HG03280 (cell line): ENCODE measurements at regions not wholly inside any gene's neighbourhood (a gene's known extent, or its start where the extent isn't known, plus 50 kb on each side); places are given as distances from the start of the nearest gene placed in this dataset.

Experiments
- ATAC-seq: cut with Tn5 transposase; IDR thresholded peaks from one replicate; pipeline ENCODE4 v1.9.1; 2021; ENCODE audit warnings: mild to moderate bottlenecking, moderate library complexity; ENCODE audit not compliant: unreplicated experiment

DNA sequence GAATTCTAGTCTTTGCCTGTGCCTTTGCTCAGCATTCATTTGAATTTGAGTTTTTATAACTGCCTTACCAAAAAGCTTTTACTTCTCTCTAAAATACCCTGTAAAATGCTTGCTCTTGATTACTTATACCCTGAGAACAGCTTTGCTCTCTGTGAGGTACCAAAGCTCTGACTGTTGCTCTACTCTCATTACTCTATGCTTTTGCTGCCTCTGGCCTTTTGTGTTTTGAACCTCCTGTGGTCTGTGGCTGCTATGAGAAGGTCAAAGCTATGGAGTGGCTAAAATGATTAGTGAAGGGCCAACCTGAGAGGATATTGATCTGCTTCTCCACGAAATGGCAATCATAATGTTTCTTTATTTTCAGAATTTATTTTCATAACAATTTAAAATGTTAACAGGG, 375.6 kb upstream of the IMPG1 start:
- no peak for ATAC-seq

DNA sequence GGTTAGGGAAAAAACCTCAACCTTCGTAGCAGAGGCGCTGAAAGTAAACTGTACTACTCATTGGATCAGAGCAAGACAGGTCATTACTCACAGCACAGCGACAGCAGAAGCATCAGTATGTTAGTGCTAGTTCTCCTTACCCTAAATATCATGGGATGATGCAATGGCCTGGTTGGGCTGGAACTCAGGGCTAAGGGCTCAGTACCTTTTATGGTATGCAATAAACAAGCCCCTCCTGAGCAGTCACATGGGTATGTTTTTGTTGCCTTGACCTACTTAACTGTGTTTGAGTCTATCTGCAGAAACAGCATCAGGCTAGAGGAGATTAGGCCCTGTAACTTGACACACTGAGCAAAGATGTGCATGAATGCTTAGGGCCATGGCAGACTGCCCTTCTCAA, 369.4 kb upstream of the IMPG1 start:
- ATAC-seq, result no peak

DNA sequence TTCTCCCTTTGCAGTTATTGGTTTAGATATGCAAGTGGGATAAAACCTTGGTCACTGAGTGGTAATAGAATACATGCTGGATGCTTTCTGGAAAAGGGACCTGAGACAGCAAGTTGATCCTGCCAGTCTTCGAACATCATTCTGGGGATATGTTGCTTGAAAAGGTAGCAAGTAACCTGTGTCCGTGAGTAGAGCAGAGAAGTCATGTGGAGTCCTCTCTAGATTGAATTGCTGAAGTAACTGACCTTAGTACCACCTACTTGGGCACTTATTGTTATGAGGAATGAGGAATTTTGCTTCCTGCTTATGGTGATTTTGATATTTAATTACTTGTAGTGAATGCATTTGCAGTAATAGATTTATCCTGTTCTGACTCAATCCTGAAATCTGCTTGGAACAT, 367.3 kb upstream of the IMPG1 start:
- no peak for ATAC-seq

DNA sequence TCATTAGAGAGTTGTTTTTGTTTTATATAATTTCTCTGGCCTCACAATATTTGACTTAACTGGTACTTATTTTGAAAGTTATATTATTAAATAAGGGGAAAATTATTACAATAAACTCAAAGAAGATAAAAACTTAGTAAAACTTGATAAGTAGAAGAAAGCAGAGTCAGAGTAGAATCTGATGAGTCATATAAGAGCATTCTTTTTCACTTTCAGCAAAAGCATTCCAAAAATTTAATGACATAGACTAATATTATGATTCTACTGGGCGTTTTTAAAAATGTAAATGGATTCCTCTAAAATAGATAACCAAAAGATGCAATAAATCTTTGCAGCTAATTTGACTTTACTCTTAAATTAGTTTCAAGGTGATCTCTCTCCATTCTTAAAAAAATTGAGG, 366.3 kb upstream of the IMPG1 start:
- no peak for ATAC-seq

DNA sequence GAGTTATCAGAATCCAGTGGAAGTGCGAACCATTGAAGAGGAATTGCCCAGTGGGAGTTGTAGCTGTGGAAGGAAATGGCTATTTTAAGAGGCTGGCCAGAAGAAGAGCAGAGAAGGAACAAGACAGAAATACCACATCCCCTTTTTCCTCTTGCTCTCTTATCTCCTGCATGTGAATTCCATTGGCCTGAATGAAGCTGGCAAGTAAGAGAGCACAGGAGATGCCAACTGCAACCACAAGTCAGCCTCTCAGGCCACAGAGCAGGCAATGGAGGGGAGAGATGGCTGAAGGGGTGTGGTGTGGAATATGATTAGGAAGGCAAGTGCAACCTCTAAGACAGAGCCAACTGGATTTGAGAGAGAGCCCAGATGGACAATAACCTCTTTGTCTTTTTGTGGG, 362.7 kb upstream of the IMPG1 start:
- no peak for ATAC-seq

DNA sequence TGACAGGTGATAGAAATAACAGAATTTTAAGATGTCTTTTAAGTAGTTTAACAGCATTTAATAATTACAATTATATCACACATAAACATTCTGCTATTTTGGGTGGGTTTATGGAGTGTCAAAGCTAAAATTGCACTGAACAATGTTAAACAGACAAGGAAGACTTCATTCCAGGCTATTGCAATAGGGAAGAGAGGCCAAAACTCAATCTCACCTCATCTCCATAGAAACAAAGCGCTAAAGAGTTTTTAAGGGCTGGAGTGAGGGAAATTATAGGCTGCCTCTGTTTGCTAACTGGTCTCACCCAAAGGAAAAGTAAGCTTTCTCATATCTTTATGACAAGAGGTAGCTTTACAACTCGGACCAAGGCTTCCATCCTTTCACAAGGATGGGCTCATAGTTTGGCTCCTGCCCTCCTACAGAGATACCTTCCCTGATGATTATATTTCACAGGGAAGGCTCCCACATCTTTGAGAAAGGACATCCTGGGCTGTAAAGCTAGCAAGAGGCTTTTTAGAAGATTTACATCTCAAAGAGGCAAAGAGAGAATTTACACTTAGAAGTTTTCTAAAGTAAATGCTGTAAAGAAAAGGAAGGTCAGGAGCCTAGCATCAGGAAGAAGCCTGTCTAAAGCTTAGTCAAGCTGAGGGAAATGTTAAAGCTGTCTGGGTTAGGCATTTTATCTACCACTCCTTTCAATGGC, 350.2 kb upstream of the IMPG1 start:
- ATAC-seq, result no peak

DNA sequence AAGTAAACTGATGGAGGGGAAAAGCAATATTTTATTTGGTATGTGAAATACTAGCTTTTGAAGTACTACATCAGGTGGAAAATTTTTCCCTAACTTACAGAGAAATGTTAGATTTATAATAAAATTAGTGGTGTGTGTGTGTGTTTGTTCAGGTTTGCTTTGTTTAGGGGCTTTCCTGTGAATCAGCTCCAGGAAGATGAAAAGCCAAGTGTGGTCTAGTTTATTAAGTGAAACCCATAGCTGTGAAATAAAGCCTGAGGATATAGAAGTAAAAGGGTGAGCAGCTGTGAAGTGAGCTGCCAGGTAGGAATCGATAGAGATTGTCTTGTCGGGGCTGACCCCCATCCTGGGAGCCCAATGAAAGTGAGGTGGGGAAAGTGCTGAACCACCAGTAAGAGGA, 347.6 kb upstream of the IMPG1 start:
- ATAC-seq, result no peak

DNA sequence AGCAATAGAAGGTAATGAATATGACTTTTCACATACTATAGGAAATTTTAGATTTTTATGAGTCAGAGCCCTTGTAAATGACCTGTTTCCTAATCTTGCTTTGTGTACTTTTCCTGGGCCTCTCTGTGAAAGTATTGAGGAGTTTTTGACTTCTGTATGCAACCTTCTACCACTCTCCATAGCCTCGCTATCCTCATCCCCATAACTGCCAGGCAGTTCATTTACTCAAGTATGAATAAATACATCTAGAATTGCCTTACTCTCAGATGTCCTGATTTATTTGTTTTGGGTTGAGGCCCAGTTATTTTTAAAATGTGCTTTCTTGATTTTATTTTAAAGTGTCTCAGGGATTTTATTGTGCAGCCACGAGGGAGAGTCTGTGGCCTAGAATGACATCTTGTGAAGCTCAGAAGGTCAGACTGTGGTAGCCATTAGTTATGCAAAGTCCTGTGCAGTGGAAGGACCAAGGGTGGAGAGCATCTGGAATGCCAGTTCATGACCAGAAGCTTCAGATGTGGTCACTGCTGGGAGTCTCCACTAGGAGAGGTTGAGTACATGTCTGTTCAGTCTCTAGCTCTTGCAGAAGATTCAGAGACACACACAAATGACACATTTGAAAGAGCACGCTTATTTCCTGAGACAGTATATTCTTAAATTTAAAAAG, 346.2 kb upstream of the IMPG1 start:
- ATAC-seq, result no peak

DNA sequence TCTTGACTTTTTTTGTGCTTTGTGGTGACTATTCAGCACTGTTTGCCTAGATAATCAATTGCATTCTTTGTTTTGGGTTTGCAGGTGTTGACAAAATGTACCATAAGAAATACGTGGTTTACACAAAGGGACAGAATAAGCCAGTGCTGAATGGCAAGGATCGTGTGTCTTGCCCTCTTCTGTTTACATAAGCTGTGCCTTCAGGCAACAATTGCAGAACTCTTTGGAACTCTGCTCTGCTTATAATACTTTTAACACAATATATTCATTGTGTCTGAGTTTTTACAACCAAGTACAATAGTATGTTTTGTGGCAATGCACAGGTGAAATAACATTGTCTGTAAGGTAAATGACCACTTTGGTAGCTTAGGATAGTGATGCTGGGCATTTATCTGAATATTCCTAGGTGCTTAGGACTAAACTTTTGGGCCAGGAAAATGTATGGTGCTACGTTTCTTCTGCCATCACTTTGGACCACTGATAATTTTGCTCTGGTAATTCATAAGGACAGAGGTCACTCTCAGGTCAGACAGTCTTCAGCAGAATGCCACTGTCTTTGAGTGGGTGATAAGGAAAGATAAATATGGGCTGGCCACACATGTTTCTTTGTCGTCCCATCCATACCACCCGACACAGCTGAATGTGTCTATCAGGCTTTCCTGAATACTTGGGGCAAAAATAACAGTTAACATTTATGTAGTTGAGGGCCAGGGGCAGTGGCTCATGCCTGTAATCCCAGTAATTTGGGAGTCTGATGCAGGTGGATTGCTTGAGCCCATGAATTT, 344.6 kb upstream of the IMPG1 start:
- no peak for ATAC-seq

DNA sequence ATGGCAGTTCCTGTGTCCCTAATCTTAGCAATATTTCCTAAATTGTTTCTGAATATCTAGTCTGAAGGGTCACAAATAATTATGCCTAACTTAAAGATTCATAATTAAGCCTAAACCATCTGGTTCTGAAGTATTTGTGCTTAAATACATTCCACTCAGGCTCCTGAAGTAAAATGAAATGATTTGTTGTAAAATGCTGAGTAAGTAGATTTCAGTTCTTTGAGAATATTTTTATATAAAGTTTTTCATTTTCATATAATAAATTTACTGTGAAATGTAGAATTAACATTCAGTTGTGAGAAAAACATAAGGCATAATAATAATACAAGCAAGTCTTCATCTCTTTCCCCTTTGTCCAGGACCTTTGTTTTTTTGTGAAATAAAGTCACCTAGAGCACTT, 330.6 kb upstream of the IMPG1 start:
- ATAC-seq, result no peak

DNA sequence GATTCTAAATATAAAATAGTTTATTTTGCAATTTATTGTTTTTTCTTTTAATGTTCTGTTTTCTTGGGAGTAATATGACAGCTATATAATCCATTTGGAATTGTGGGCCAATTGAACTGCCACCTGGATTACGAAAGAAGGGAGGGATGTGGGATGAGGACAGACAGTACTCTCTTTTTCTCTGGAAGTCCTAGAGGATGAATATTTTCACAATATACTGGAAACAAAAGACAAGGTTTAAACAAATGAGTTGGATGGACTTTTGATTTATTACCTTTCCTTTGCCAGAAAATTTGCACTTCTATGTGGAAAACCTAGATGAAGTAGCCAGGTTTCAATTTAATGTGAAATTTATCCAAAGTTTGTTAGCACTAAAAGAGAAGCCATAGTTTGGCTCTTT, 325.5 kb upstream of the IMPG1 start:
- ATAC-seq, result no peak

DNA sequence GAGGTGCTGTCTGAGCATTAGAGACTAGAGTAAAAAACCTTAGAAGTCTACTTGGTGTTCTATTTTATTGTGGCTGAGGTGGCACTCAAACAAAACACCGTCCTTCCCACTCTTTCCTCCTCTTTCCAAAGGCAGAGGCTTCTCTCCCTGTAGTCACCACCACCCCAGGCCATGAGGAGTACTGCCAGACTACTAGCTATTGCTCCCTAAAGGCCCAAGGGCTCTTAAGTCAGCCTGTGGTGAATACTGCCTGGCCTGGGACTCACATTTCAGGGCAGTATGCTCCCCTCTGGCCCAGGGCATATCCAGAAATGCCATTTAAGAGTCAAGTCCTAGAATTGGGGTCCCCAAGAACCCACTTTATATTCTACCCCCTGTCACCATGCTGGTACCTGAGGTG, 309.7 kb upstream of the IMPG1 start:
- no peak for ATAC-seq

DNA sequence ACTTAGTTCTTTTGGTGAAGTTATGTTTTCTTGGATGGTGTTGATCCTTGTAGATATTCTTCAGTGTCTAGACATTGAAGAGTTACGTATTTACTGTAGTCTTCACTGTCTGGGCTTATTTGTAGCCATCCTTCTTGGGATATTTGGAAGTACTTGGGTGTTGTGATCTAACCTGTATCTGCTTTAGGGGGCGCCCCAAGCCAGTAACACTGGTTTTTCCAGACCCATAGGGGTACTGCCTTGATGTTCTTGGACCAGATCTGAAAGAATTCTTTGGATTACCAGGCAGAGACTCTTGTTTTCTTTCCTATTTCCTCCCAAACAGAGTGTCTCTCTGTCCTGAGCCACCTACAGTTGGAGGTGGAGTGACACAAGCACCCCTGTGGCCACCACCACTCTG, 309.1 kb upstream of the IMPG1 start:
- ATAC-seq, result no peak

DNA sequence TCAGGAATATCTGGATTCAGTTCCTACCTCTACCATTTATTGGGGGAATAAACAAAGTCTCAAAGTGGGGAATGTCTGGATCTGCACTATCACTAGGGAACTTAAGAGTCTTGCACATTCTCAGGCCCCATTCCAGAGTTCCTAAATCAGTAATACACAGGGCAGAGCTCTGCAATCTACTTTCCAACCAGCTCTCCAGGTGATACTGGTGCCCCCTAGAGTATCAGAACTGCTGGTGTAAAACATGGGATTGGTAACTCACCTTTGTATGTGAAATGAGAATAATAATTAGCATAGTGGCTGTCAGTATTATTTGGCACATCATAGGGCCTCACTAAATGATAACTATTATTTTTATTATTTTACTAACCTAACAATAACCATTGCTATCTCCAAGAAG, 278.8 kb upstream of the IMPG1 start:
- no peak for ATAC-seq

DNA sequence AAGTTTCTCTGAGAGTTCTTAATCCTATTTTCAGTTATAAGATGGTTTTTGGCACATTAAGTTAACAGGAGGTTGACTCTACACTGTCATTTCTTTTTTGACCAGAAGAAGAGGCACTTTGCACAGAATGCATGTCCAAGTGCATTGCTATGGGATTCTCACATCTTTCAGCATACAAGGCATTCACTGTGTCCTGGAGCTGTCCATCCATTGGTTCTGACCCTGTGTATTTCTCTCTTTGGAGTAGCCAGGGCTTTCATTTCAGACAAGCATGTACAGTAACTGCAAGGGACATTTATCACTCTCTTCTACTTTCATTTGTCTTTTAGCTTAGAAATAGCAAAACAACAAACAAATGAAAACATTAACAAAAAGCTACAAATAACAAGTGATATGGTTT, 275.1 kb upstream of the IMPG1 start:
- no peak for ATAC-seq

DNA sequence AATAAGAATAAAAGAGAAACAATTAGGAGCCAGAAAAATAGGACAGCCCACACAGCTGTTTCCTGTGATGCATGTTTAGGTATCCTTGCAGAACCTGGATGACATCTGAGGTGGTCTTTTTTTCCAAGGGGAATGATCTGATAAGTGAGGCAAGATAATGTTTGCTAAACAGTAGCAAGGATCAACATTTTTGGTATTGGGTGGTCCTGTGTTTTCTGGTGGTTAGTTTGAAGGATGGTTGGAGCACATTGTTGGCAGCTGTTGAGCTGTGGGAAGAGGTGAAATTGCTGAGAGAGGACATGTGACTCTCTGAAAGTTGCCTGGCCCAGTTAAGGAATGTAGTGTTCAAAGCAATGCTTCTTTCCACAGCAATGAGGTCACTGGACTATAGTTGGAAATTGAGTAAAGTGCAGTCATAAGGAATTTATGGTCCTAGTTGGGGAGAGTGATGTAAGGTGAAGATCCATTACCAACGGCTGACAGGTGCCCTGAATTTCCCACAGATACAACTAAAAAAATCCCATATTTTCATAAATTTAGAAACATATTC, 270.2 kb upstream of the IMPG1 start:
- ATAC-seq, result no peak

DNA sequence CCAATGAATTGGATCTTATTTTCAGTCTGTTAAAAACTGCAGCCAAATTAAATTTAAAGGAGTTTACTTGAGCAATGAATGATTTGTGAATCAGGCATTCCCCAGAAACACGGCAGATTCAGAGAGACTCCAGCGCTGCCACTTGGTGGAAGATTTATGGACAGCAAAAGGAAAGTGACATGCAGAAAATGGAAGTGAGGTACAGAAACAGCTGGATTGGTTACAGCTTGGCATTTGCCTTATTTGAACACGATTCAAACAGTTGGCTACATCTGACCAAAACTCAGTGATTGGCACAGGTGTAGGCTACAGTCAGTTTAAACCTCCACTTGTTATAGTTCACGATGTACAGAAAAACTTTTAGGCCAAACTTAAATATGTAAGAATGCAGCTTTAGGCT, 257.6 kb upstream of the IMPG1 start:
- ATAC-seq, result no peak

DNA sequence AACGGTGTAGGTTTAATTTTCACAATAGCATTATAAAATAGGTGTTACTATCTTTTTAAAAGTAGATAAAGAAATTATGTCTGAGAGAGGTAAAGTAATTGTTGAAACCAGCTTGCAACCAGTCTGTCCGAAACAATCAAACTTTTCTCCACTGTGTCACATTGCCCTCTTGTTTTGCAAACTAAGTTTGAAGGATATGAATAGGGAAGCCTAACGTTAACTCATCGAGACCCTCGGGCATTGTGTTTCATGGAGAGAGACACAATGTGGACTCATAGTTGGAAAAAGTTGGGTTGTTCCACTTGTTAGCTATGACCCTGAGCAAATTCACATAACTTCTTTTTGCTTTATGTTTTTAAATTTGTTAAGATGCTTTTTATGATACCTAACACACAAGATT, 254.4 kb upstream of the IMPG1 start:
- no peak for ATAC-seq
